ENCODE measurements at regions not wholly inside any gene's neighbourhood (a gene's known extent, or its start where the extent isn't known, plus 50 kb on each side); places are given as distances from the start of the nearest gene placed in this dataset.

DNA sequence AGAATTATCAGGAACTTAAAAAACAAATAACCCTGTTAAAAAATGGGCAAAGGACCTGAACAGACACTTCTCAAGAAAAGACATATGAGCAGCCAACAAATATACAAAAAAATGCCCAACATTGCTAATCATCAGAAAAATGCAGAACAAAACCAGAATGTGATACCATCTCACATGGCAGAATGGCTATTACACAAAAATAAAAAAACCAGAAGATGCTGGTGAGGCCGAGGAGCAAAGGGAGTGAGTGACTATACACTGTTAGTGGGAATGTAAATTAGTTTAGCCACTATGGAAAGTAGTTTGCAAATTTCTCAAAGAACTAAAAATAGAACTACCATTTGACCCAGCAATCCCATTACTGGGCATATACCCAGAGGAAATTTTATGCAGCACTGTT lies 95.8 kb upstream of the DSEL start:
- no peak for TF ChIP-seq CTCF (IDR thresholded peaks at IDR 0.05; ENCODE audit: control insufficient read depth, insufficient read depth, low read depth, low read length, missing control alignments)
- no peak for DNase-seq (ENCODE audit: low read depth)
- no peak overlapping the region for H3K4me3 ChIP-seq (ENCODE audit: control insufficient read depth, low read depth, low read length)

DNA sequence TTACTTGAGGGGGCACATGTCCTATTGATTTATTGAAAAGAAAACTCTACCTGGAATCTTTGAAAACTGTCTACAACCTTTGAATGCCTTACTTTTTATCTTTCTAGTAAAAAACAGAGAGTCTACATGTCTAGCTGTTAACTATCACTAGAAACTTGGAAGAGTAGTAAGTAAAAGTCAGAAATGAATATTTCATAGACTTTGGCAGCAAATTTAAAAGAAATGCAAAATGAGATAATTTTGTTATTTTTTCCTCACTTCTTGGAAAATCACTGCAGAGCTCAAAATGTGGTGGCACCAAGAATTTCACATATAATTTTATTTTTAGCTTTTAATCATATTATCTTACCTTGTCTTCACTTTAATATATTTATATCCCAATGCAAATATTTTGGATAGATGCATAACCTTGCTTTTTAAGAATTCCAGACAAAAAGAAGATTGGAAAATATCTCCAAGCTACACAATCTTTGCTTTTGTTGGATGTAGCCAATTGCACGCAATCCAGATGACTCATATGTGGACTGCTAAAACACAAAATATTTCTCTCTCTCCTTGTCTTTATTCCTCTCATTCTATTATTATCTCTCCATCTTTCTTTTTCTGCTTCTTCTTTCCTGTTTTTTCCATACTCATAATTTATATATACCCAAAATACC lies 92.2 kb upstream of the DSEL start:
- no peak for DNase-seq (ENCODE audit: low read depth)
- H3K4me3 ChIP-seq (ENCODE audit: control insufficient read depth, low read depth, low read length) = no peak overlapping the region
- no peak for TF ChIP-seq CTCF (IDR thresholded peaks at IDR 0.05; ENCODE audit: control insufficient read depth, insufficient read depth, low read depth, low read length, missing control alignments)

- H3K4me3 ChIP-seq (ENCODE audit: control insufficient read depth, low read depth, low read length) = no peak overlapping the region
- no peak for DNase-seq (ENCODE audit: low read depth)
- no peak for TF ChIP-seq CTCF (IDR thresholded peaks at IDR 0.05; ENCODE audit: control insufficient read depth, insufficient read depth, low read depth, low read length, missing control alignments)
Measured at GRCh38 chr18:67608191-67608590, 91.7 kb upstream of the DSEL start.

DNA sequence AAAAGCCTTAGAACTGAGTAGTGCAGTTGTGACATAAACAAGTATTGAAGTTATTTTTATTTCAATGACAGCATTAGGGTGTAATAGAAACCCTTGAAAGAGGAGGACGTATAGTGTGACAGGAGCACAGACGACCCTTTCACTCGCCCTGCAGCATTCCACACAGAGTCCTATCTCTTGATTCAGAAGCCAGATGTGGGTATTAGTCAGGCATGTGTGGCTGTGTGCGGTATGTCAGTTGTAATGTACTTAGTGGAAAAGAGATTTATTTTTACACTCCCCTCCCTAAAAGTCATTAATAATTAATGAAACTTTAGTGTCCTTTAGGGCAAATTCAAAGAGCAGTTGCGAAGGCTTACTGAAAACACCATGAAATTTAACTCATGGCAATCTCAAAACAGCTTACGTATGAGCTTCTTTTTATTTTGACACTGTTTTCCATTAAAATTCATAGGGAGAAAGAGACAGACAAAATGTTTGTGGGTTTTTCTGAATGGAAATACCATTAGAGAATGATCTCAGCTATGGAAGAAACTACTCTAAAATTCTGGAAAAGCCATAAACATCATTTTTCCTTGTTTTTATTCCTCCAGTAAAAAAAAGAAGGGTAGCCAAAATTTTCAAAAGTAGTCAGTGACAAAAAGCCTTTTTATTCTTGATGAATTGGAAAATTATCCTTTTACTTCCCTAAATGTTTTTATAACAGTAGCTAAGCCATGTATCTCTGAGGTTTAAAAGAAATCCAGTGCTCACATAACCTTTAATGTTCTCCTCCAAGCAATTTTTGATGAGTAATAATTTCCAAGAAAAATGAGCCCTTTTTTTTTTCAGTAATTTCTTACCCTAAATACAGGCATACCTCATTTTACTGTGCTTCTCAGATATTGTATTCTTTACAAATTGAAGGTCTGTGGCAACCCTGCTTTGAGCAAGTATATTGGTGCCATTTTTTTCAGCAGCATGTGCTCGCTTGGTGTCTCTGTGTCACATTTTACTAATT lies 84.0 kb upstream of the DSEL start:
- TF ChIP-seq CTCF (IDR thresholded peaks at IDR 0.05; ENCODE audit: control insufficient read depth, insufficient read depth, low read depth, low read length, missing control alignments) = no peak
- no peak overlapping the region for H3K4me3 ChIP-seq (ENCODE audit: control insufficient read depth, low read depth, low read length)
- no peak for DNase-seq (ENCODE audit: low read depth)

GRCh38 chr18:67599277-67599676 lies 82.8 kb upstream of the DSEL start:
- no peak for TF ChIP-seq CTCF (IDR thresholded peaks at IDR 0.05; ENCODE audit: control insufficient read depth, insufficient read depth, low read depth, low read length, missing control alignments)
- no peak overlapping the region for H3K4me3 ChIP-seq (ENCODE audit: control insufficient read depth, low read depth, low read length)
- no peak for DNase-seq (ENCODE audit: low read depth)

- H3K4me3 ChIP-seq (ENCODE audit: control insufficient read depth, low read depth, low read length) = no peak overlapping the region
- DNase-seq (ENCODE audit: low read depth) = no peak
- no peak for TF ChIP-seq CTCF (IDR thresholded peaks at IDR 0.05; ENCODE audit: control insufficient read depth, insufficient read depth, low read depth, low read length, missing control alignments)
Measured at GRCh38 chr18:67597759-67598158, 81.2 kb upstream of the DSEL start.

All from AG09309 (cell line).